Activated naive CD8-positive, alpha-beta T cell (primary cell): ENCODE measurements at regions not wholly inside any gene's neighbourhood (a gene's known extent, or its start where the extent isn't known, plus 50 kb on each side); places are given as distances from the start of the nearest gene placed in this dataset.
A peak's percentile ranks its signal among the peaks of the same experiment; 100 is the strongest.

Experiments
- H3K27ac Mint-ChIP-seq: one replicate; pipeline ENCODE4 v1.8.0; 2021; ENCODE audit warnings: mixed read lengths
- H3K27me3 Mint-ChIP-seq: one replicate; pipeline ENCODE4 v1.8.0; 2021; ENCODE audit warnings: mixed read lengths
- H3K36me3 Mint-ChIP-seq: one replicate; pipeline ENCODE4 v1.8.0; 2021; ENCODE audit warnings: mixed read lengths
- H3K4me1 Mint-ChIP-seq: one replicate; pipeline ENCODE4 v1.8.0; 2021; ENCODE audit warnings: low read depth, mixed read lengths
- H3K4me3 Mint-ChIP-seq: one replicate; pipeline ENCODE4 v1.8.0; 2021; ENCODE audit warnings: mild to moderate bottlenecking, mixed read lengths
- H3K9me3 Mint-ChIP-seq: one replicate; pipeline ENCODE4 v1.8.0; 2021; ENCODE audit warnings: low read depth, mixed read lengths

- Mint-ChIP-seq H3K9me3 (no peaks in the 10 kb centered on the region), H3K27me3 (peaks cover 4% of the 10 kb centered on the region), H3K4me1 (no peaks in the 10 kb centered on the region), H3K4me3 (no peak overlapping the region), H3K36me3 (no peaks in the 10 kb centered on the region), H3K27ac (no peak overlapping the region)
Observed at GRCh38 chr10:29748109-29748650, 113.4 kb upstream of the SVIL start.

- no peaks in the 10 kb centered on the region for H3K9me3 Mint-ChIP-seq
- H3K36me3 Mint-ChIP-seq, result no peaks in the 10 kb centered on the region
- no peaks in the 10 kb centered on the region for H3K4me1 Mint-ChIP-seq
- H3K4me3 Mint-ChIP-seq, result no peak overlapping the region
- peaks cover 4% of the 10 kb centered on the region for H3K27me3 Mint-ChIP-seq
- no peak overlapping the region for H3K27ac Mint-ChIP-seq
Observed at GRCh38 chr10:29746080-29746797, 111.5 kb upstream of the SVIL start.

GRCh38 chr10:29740981-29741545 lies 106.3 kb upstream of the SVIL start:
- H3K4me1 Mint-ChIP-seq, result peaks cover 1% of the 10 kb centered on the region
- H3K27ac Mint-ChIP-seq, result no peak overlapping the region
- H3K36me3 Mint-ChIP-seq, result no peaks in the 10 kb centered on the region
- no peaks in the 10 kb centered on the region for H3K9me3 Mint-ChIP-seq
- no peak overlapping the region for H3K4me3 Mint-ChIP-seq
- H3K27me3 Mint-ChIP-seq, result no peaks in the 10 kb centered on the region

GRCh38 chr10:29738341-29738740 lies 103.6 kb upstream of the SVIL start:
- no peaks in the 10 kb centered on the region for H3K27me3 Mint-ChIP-seq
- H3K4me3 Mint-ChIP-seq, result no peak overlapping the region
- no peaks in the 10 kb centered on the region for H3K9me3 Mint-ChIP-seq
- H3K36me3 Mint-ChIP-seq, result no peaks in the 10 kb centered on the region
- H3K27ac Mint-ChIP-seq, result no peak overlapping the region
- peaks cover 17% of the 10 kb centered on the region for H3K4me1 Mint-ChIP-seq

- Mint-ChIP-seq H3K27ac (no peak overlapping the region), H3K4me3 (peak overlapping the region; percentile 87), H3K9me3 (no peaks in the 10 kb centered on the region), H3K27me3 (no peaks in the 10 kb centered on the region), H3K36me3 (no peaks in the 10 kb centered on the region), H3K4me1 (peaks cover 27% of the 10 kb centered on the region)
Observed at GRCh38 chr10:29737074-29737593, 102.4 kb upstream of the SVIL start.

- Mint-ChIP-seq H3K27ac (no peak overlapping the region), H3K9me3 (no peaks in the 10 kb centered on the region), H3K4me1 (peaks cover 33% of the 10 kb centered on the region), H3K4me3 (peak overlapping the region; percentile 82), H3K36me3 (no peaks in the 10 kb centered on the region), H3K27me3 (no peaks in the 10 kb centered on the region)
Observed at GRCh38 chr10:29736366-29737073, 101.7 kb upstream of the SVIL start.

- H3K36me3 Mint-ChIP-seq, result no peaks in the 10 kb centered on the region
- no peaks in the 10 kb centered on the region for H3K9me3 Mint-ChIP-seq
- no peak overlapping the region for H3K27ac Mint-ChIP-seq
- H3K4me1 Mint-ChIP-seq, result peaks cover 39% of the 10 kb centered on the region
- no peaks in the 10 kb centered on the region for H3K27me3 Mint-ChIP-seq
- H3K4me3 Mint-ChIP-seq, result peak overlapping the region; percentile 82
Observed at GRCh38 chr10:29735628-29736365, 101.0 kb upstream of the SVIL start.

- H3K27me3 Mint-ChIP-seq, result no peaks in the 10 kb centered on the region
- peak overlapping the region; percentile 77 for H3K27ac Mint-ChIP-seq
- H3K4me3 Mint-ChIP-seq, result peak overlapping the region; percentile 88
- peaks cover 3% of the 10 kb centered on the region for H3K36me3 Mint-ChIP-seq
- H3K9me3 Mint-ChIP-seq, result no peaks in the 10 kb centered on the region
- peaks cover 46% of the 10 kb centered on the region for H3K4me1 Mint-ChIP-seq
Observed at GRCh38 chr10:29734962-29735627, 100.3 kb upstream of the SVIL start.

- Mint-ChIP-seq H3K4me1 (peaks cover 47% of the 10 kb centered on the region), H3K27ac (peak overlapping the region; percentile 77), H3K27me3 (no peaks in the 10 kb centered on the region)
Observed at GRCh38 chr10:29734640-29734961, 99.8 kb upstream of the SVIL start.

GRCh38 chr10:29733323-29733722 lies 98.6 kb upstream of the SVIL start:
- no peaks in the 10 kb centered on the region for H3K27me3 Mint-ChIP-seq
- peak overlapping the region; percentile 46 for H3K4me3 Mint-ChIP-seq
- peaks cover 56% of the 10 kb centered on the region for H3K4me1 Mint-ChIP-seq
- H3K27ac Mint-ChIP-seq, result no peak overlapping the region
- H3K9me3 Mint-ChIP-seq, result no peaks in the 10 kb centered on the region
- H3K36me3 Mint-ChIP-seq, result peaks cover 7% of the 10 kb centered on the region

More at GRCh38 chr10:29734640-29734961, 99.8 kb upstream of the SVIL start:
- peak overlapping the region; percentile 88 for H3K4me3 Mint-ChIP-seq
- H3K9me3 Mint-ChIP-seq, result no peaks in the 10 kb centered on the region
- peaks cover 4% of the 10 kb centered on the region for H3K36me3 Mint-ChIP-seq

GRCh38 chr10:29732918-29733317 lies 98.1 kb upstream of the SVIL start:
- Mint-ChIP-seq H3K27ac (no peak overlapping the region), H3K36me3 (peaks cover 8% of the 10 kb centered on the region)

GRCh38 chr10:29731760-29732159 lies 97.0 kb upstream of the SVIL start:
- Mint-ChIP-seq H3K27ac (no peak overlapping the region), H3K36me3 (peaks cover 8% of the 10 kb centered on the region), H3K4me1 (peaks cover 62% of the 10 kb centered on the region), H3K27me3 (no peaks in the 10 kb centered on the region), H3K9me3 (no peaks in the 10 kb centered on the region), H3K4me3 (no peak overlapping the region)

More at GRCh38 chr10:29732918-29733317, 98.1 kb upstream of the SVIL start:
- Mint-ChIP-seq H3K4me3 (peak overlapping the region; percentile 37), H3K9me3 (no peaks in the 10 kb centered on the region), H3K4me1 (peaks cover 60% of the 10 kb centered on the region), H3K27me3 (no peaks in the 10 kb centered on the region)

GRCh38 chr10:29730969-29731368 lies 96.2 kb upstream of the SVIL start:
- no peak overlapping the region for H3K4me3 Mint-ChIP-seq
- no peaks in the 10 kb centered on the region for H3K27me3 Mint-ChIP-seq
- H3K36me3 Mint-ChIP-seq, result peaks cover 8% of the 10 kb centered on the region
- no peaks in the 10 kb centered on the region for H3K9me3 Mint-ChIP-seq
- H3K27ac Mint-ChIP-seq, result no peak overlapping the region
- H3K4me1 Mint-ChIP-seq, result peaks cover 66% of the 10 kb centered on the region

- H3K27ac Mint-ChIP-seq, result no peak overlapping the region
- peaks cover 8% of the 10 kb centered on the region for H3K36me3 Mint-ChIP-seq
- no peaks in the 10 kb centered on the region for H3K27me3 Mint-ChIP-seq
- H3K9me3 Mint-ChIP-seq, result no peaks in the 10 kb centered on the region
- H3K4me1 Mint-ChIP-seq, result peaks cover 68% of the 10 kb centered on the region
- no peak overlapping the region for H3K4me3 Mint-ChIP-seq
Observed at GRCh38 chr10:29730458-29730857, 95.7 kb upstream of the SVIL start.
